SK-N-MC (cell line): ENCODE measurements at regions not wholly inside any gene's neighbourhood (a gene's known extent, or its start where the extent isn't known, plus 50 kb on each side); places are given as distances from the start of the nearest gene placed in this dataset.

Experiments used
- EZH2 ChIP-seq: fragments of 200-600 bp; sonication (generic); IDR thresholded peaks from one replicate; pipeline ENCODE4 v1.6.1; 2017; ENCODE audit warnings: antibody characterized with exemption
- POLR2AphosphoS5 ChIP-seq: IDR thresholded peaks from 2 replicates; pipeline ENCODE4 v1.6.1; 2012; ENCODE audit warnings: mild to moderate bottlenecking, low read depth, low read length, borderline replicate concordance

- TF ChIP-seq POLR2AphosphoS5 (no peak), EZH2 (no peak)
Measured at GRCh38 chr16:9232102-9232770, 140.8 kb downstream of the HAPSTR1 start.
